ENCODE measurements at regions not wholly inside any gene's neighbourhood (a gene's known extent, or its start where the extent isn't known, plus 50 kb on each side); places are given as distances from the start of the nearest gene placed in this dataset.

DNA sequence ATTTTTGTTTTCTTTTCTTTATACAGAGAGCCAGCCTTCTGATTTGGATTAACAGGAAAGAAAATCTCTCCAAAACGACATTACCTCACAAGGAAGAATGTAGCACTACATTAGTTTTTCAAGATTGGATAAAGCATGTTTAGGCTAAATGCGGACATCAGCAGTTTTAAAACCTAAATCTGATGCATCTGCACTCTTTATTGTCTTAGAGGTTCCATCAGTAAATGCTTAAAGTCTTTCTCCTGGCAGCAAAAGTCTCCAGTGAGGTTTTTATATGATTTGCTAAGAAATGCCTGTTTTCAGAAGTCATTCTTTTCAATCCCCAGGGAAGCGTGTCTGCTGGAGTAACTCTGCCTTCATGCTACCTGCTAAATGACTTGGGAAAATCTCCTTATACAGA lies 912.9 kb upstream of the INTU start:
- no peak for DNase-seq (ENCODE audit: low spot score)
- H3K36me3 ChIP-seq (replicated peaks in 1 of 2; ENCODE audit: control insufficient read depth in 1 of 2, insufficient read depth in 2 of 2, low read length in 2 of 2): no peaks in the 10 kb centered on the region
- in situ Hi-C loops (cut with HindIII; ENCODE audit: extremely low pct_ligation_motif_present, low pct_unique_long_range_greater_than_20kb): no loop called here
- POLR2A ChIA-PET: no interaction called here
- H3K4me2 ChIP-seq (ENCODE audit: low read depth, low read length): no peak overlapping the region
- CTCF ChIA-PET (ENCODE audit: low intra/inter-chr PET ratio, low total read pairs): no interaction called here
- BruUV-seq (replicated peaks): no TSS peak
- FAIRE-seq: no peak
- H4K20me1 ChIP-seq (ENCODE audit: insufficient read depth, low read length): no peaks in the 10 kb centered on the region
- no peak overlapping the region for H3K9ac ChIP-seq (ENCODE audit: insufficient read depth, low read depth, low read length)
- intact Hi-C loops (cut with micrococcal nuclease; ENCODE audit: unreplicated experiment): no loop called here
- no peaks in the 10 kb centered on the region for H3K27me3 ChIP-seq (ENCODE audit: control insufficient read depth in 1 of 2, insufficient read depth in 2 of 2, low read length in 2 of 2)
- TF ChIP-seq MAFF (IDR thresholded peaks at IDR 0.05; ENCODE audit: low read depth, low read length): peak; percentile 42; the same call in 1 of the 2 replicates
- peak; percentile 5 to 70; a peak in 2 of 4 replicates for TF ChIP-seq MAFK (conservative IDR thresholded peaks at IDR 0.05 in 1 of 2, IDR thresholded peaks at IDR 0.05 in 1 of 2; ENCODE audit: low read length in 2 of 2)
- no peak for TF ChIP-seq ZNF614 (CRISPR knock-in tag; IDR thresholded peaks at IDR 0.05; ENCODE audit: borderline replicate concordance)
- TF ChIP-seq, protein P1, sequence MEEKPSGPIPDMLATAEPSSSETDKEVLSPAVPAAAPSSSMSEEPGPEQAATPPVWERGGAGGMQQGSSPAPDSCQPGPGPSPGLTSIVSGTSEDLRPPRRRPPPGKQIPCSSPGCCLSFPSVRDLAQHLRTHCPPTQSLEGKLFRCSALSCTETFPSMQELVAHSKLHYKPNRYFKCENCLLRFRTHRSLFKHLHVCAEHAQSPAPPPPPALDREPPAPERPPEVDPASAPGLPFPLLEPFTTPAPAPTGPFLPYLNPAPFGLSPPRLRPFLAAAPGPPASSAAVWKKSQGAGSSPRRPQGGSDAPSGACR (CRISPR knock-in tag; IDR thresholded peaks at IDR 0.05): no peak
- TF ChIP-seq RBFOX2 (IDR thresholded peaks at IDR 0.05; ENCODE audit: low read depth, low read length): no peak
- no peak overlapping the region for H2AFZ ChIP-seq (ENCODE audit: low read length)
- H3K79me2 ChIP-seq (ENCODE audit: insufficient read depth, low read length): no peaks in the 10 kb centered on the region
- no peaks in the 10 kb centered on the region for H3K4me1 ChIP-seq (ENCODE audit: insufficient read depth, low read length)
- H3K4me3 ChIP-seq (replicated peaks in 1 of 3; ENCODE audit: insufficient read depth in 1 of 3, low read depth in 2 of 3, low read length in 3 of 3): no peak overlapping the region
- no peaks in the 10 kb centered on the region for H3K9me3 ChIP-seq (ENCODE audit: low read length)
- ATAC-seq: no peak
- no peak overlapping the region for H3K27ac ChIP-seq (ENCODE audit: extremely low read length, insufficient read depth, low read length)
- 0% methylated on average over 3 of the region's 3 CpGs for WGBS (ENCODE audit: low lambda C conversion rate)

DNA sequence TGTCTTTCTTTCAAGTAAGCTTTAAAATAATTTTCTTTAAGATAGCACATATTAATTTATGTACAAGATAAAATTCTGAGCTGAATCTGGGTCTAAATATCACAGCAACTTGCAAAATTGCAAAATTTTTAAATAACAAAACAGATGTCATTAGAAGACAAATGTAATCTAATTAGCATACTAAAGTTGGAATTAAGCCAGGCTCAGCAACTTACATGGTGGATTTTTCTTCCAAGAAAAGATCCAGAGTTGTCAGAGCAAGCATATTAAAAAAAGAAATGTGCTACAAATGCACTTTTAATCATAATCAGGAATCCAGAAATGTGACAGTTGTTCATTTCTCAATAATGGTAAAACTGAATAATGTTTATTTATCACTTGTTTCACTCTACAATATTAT lies 906.9 kb upstream of the INTU start:
- H3K4me3 ChIP-seq (replicated peaks in 1 of 3; ENCODE audit: insufficient read depth in 1 of 3, low read depth in 2 of 3, low read length in 3 of 3): no peak overlapping the region
- DNase-seq (ENCODE audit: low spot score): no peak
- H2AFZ ChIP-seq (ENCODE audit: low read length): no peak overlapping the region
- no peak for FAIRE-seq
- no peaks in the 10 kb centered on the region for H3K27me3 ChIP-seq (ENCODE audit: control insufficient read depth in 1 of 2, insufficient read depth in 2 of 2, low read length in 2 of 2)
- intact Hi-C loops (cut with micrococcal nuclease; ENCODE audit: unreplicated experiment): no loop called here
- no peaks in the 10 kb centered on the region for H3K9me3 ChIP-seq (ENCODE audit: low read length)
- H3K36me3 ChIP-seq (replicated peaks in 1 of 2; ENCODE audit: control insufficient read depth in 1 of 2, insufficient read depth in 2 of 2, low read length in 2 of 2): no peaks in the 10 kb centered on the region
- no peaks in the 10 kb centered on the region for H3K79me2 ChIP-seq (ENCODE audit: insufficient read depth, low read length)
- CTCF ChIA-PET (ENCODE audit: low intra/inter-chr PET ratio, low total read pairs): no interaction called here
- H3K9ac ChIP-seq (ENCODE audit: insufficient read depth, low read depth, low read length): no peak overlapping the region
- no peak for ATAC-seq
- POLR2A ChIA-PET: no interaction called here
- no peaks in the 10 kb centered on the region for H3K4me1 ChIP-seq (ENCODE audit: insufficient read depth, low read length)
- no peaks in the 10 kb centered on the region for H4K20me1 ChIP-seq (ENCODE audit: insufficient read depth, low read length)
- no peak overlapping the region for H3K4me2 ChIP-seq (ENCODE audit: low read depth, low read length)
- no TSS peak for BruUV-seq (replicated peaks)
- no peak overlapping the region for H3K27ac ChIP-seq (ENCODE audit: extremely low read length, insufficient read depth, low read length)
- in situ Hi-C loops (cut with HindIII; ENCODE audit: extremely low pct_ligation_motif_present, low pct_unique_long_range_greater_than_20kb): no loop called here
- TF ChIP-seq, protein P2, sequence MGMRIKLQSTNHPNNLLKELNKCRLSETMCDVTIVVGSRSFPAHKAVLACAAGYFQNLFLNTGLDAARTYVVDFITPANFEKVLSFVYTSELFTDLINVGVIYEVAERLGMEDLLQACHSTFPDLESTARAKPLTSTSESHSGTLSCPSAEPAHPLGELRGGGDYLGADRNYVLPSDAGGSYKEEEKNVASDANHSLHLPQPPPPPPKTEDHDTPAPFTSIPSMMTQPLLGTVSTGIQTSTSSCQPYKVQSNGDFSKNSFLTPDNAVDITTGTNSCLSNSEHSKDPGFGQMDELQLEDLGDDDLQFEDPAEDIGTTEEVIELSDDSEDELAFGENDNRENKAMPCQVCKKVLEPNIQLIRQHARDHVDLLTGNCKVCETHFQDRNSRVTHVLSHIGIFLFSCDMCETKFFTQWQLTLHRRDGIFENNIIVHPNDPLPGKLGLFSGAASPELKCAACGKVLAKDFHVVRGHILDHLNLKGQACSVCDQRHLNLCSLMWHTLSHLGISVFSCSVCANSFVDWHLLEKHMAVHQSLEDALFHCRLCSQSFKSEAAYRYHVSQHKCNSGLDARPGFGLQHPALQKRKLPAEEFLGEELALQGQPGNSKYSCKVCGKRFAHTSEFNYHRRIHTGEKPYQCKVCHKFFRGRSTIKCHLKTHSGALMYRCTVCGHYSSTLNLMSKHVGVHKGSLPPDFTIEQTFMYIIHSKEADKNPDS (CRISPR knock-in tag; IDR thresholded peaks at IDR 0.05): no peak
- no peak for TF ChIP-seq AGO1 (IDR thresholded peaks at IDR 0.05; ENCODE audit: low read depth, low read length, poor library complexity, severe bottlenecking)
- no peak for TF ChIP-seq ZNF251 (CRISPR knock-in tag; IDR thresholded peaks at IDR 0.05)
- TF ChIP-seq, protein P3, sequence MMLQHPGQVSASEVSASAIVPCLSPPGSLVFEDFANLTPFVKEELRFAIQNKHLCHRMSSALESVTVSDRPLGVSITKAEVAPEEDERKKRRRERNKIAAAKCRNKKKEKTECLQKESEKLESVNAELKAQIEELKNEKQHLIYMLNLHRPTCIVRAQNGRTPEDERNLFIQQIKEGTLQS (CRISPR knock-in tag; IDR thresholded peaks at IDR 0.05): no peak
- TF ChIP-seq, protein P4, sequence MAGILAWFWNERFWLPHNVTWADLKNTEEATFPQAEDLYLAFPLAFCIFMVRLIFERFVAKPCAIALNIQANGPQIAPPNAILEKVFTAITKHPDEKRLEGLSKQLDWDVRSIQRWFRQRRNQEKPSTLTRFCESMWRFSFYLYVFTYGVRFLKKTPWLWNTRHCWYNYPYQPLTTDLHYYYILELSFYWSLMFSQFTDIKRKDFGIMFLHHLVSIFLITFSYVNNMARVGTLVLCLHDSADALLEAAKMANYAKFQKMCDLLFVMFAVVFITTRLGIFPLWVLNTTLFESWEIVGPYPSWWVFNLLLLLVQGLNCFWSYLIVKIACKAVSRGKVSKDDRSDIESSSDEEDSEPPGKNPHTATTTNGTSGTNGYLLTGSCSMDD (CRISPR knock-in tag; IDR thresholded peaks at IDR 0.05): no peak
- no peak for TF ChIP-seq ZFAT (CRISPR knock-in tag; conservative IDR thresholded peaks at IDR 0.05)
- TF ChIP-seq NONO (IDR thresholded peaks at IDR 0.05): no peak
- no peak for TF ChIP-seq NONO (CRISPR knock-in tag; conservative IDR thresholded peaks at IDR 0.05)
- TF ChIP-seq REL (CRISPR knock-in tag; conservative IDR thresholded peaks at IDR 0.05): no peak
- TF ChIP-seq, protein P5, sequence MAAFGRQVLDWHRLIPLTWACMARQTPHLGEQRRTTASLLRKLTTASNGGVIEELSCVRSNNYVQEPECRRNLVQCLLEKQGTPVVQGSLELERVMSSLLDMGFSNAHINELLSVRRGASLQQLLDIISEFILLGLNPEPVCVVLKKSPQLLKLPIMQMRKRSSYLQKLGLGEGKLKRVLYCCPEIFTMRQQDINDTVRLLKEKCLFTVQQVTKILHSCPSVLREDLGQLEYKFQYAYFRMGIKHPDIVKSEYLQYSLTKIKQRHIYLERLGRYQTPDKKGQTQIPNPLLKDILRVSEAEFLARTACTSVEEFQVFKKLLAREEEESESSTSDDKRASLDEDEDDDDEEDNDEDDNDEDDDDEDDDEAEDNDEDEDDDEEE (CRISPR knock-in tag; IDR thresholded peaks at IDR 0.05): no peak
